B cell (primary cell): ENCODE measurements at regions not wholly inside any gene's neighbourhood (a gene's known extent, or its start where the extent isn't known, plus 50 kb on each side); places are given as distances from the start of the nearest gene placed in this dataset.

ENCODE experiments used
- CTCF ChIP-seq: fragments of 200-600 bp; IDR thresholded peaks from one replicate; pipeline ENCODE4 v1.8.0; 2022; ENCODE audit warnings: antibody characterized with exemption, mild to moderate bottlenecking
- EZH2 ChIP-seq: IDR thresholded peaks from 2 replicates; pipeline ENCODE4 v1.6.1; 2012; ENCODE audit warnings: borderline replicate concordance, low read depth, mild to moderate bottlenecking, moderate library complexity, low read length; ENCODE audit not compliant: insufficient read depth, poor library complexity, severe bottlenecking

DNA sequence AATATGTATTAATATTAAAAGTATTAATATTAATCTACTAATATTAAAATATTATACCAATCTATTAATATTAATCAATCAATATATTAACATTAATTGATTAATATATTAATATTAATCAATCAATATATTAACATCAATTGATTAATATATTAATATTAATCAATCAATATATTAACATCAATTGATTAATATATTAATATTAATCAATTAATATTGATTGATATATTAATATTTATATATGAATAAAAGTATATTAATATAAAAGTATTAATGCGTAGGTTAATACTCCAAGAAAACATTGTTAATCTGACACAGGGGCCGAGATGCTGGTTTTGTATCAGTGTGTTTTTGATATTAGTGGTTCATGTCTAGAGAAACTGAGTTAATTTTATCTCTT, 1430.1 kb upstream of the SEL1L start:
- TF ChIP-seq CTCF: no peak
- TF ChIP-seq EZH2: no peak
